ENCODE measurements at regions not wholly inside any gene's neighbourhood (a gene's known extent, or its start where the extent isn't known, plus 50 kb on each side); places are given as distances from the start of the nearest gene placed in this dataset.
"Not testable (repeated sequence)": the region's sequence is repeated elsewhere in the genome, so short reads cannot be mapped to it uniquely, and the experiment has no call there.

DNA sequence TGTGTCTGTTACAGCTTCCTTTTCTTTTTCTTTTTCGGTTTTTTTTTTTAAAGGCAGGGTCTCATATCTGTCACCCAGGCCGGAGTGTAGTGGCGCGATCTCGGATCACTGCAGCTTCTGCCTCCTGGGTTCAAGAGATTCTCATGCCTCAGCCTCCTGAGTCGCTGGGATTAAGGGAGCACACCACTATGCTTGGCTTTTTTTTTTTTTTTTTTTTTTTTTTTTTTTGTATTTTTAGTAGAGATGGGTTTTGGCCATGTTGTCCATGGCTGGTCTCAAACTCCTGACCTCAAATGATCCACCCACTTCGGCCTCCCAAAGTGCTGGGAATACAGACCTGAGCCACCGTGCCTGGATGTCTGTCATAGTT, 74.3 kb upstream of the PRSS16 start:
- TF ChIP-seq, protein P1, sequence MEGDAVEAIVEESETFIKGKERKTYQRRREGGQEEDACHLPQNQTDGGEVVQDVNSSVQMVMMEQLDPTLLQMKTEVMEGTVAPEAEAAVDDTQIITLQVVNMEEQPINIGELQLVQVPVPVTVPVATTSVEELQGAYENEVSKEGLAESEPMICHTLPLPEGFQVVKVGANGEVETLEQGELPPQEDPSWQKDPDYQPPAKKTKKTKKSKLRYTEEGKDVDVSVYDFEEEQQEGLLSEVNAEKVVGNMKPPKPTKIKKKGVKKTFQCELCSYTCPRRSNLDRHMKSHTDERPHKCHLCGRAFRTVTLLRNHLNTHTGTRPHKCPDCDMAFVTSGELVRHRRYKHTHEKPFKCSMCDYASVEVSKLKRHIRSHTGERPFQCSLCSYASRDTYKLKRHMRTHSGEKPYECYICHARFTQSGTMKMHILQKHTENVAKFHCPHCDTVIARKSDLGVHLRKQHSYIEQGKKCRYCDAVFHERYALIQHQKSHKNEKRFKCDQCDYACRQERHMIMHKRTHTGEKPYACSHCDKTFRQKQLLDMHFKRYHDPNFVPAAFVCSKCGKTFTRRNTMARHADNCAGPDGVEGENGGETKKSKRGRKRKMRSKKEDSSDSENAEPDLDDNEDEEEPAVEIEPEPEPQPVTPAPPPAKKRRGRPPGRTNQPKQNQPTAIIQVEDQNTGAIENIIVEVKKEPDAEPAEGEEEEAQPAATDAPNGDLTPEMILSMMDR (IDR thresholded peaks at IDR 0.05; ENCODE audit: low read length) = not testable (repeated sequence)
- not testable (repeated sequence) for TF ChIP-seq EZH2 (IDR thresholded peaks at IDR 0.05; ENCODE audit: borderline replicate concordance, low read length)

Measured in OCI-LY1 (cell line).